BE2C (cell line): ENCODE measurements at regions not wholly inside any gene's neighbourhood (a gene's known extent, or its start where the extent isn't known, plus 50 kb on each side); places are given as distances from the start of the nearest gene placed in this dataset.

Experiments
- DNase-seq: peaks from one replicate; pipeline ENCODE4 v3.0.0-alpha.2; 2020
- H3K27me3 ChIP-seq: fragments of 250-450 bp; sonication (Bioruptor Pico); 2 replicates; pipeline ENCODE4 v1.5.1; 2020; ENCODE audit warnings: mild to moderate bottlenecking
- H3K36me3 ChIP-seq: fragments of 250-450 bp; sonication (Bioruptor Pico); 2 replicates; pipeline ENCODE4 v1.5.1; 2020; ENCODE audit warnings: mild to moderate bottlenecking
- H3K4me1 ChIP-seq: fragments of 250-450 bp; sonication (Bioruptor Pico); 2 replicates; pipeline ENCODE4 v1.5.1; 2020
- H3K4me3 ChIP-seq: 2 replicates; pipeline ENCODE4 v1.5.1; 2011; ENCODE audit warnings: low read depth, low read length
- H3K9me3 ChIP-seq: fragments of 250-450 bp; sonication (Bioruptor Pico); 2 replicates; pipeline ENCODE4 v1.5.1; 2020
- CTCF ChIP-seq: IDR thresholded peaks from 2 replicates; pipeline ENCODE4 v1.5.1; 2012; ENCODE audit warnings: mild to moderate bottlenecking, low read depth, low read length

- no peaks in the 10 kb centered on the region for H3K4me1 ChIP-seq
- no peak for TF ChIP-seq CTCF
- H3K9me3 ChIP-seq: no peaks in the 10 kb centered on the region
- no peaks in the 10 kb centered on the region for H3K36me3 ChIP-seq
- H3K4me3 ChIP-seq: no peak overlapping the region
- H3K27me3 ChIP-seq: no peaks in the 10 kb centered on the region
- no peak for DNase-seq
Measured at GRCh38 chr6:140317950-140318349, 943.5 kb upstream of the CITED2 start.

GRCh38 chr6:140316966-140317365 lies 942.5 kb upstream of the CITED2 start:
- no peaks in the 10 kb centered on the region for H3K27me3 ChIP-seq
- H3K4me1 ChIP-seq: no peaks in the 10 kb centered on the region
- DNase-seq: no peak
- TF ChIP-seq CTCF: no peak
- no peaks in the 10 kb centered on the region for H3K9me3 ChIP-seq
- no peaks in the 10 kb centered on the region for H3K36me3 ChIP-seq
- H3K4me3 ChIP-seq: no peak overlapping the region

- H3K9me3 ChIP-seq: no peaks in the 10 kb centered on the region
- H3K36me3 ChIP-seq: no peaks in the 10 kb centered on the region
- H3K4me1 ChIP-seq: no peaks in the 10 kb centered on the region
- no peaks in the 10 kb centered on the region for H3K27me3 ChIP-seq
- DNase-seq: no peak
- no peak overlapping the region for H3K4me3 ChIP-seq
- no peak for TF ChIP-seq CTCF
Measured at GRCh38 chr6:140314682-140315081, 940.2 kb upstream of the CITED2 start.

DNA sequence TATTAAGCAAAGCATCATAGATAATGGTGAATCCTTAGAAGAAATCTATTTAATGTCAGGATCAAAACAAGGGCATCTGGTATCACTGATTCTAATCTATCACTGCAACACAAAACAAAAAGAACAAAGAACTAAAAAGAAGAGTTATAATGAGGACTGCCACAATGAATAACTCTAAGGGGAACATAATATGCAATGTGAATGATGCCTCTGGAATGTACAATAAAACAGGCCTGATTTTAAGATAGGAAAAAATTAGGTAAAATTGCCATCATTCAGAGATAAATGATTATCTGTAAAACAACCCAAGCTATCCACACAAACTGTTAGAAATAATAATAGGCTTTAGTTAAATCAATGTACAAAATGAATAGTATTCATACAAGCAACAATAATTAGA lies 936.7 kb upstream of the CITED2 start:
- Histone ChIP-seq H3K9me3 (no peaks in the 10 kb centered on the region), H3K27me3 (no peaks in the 10 kb centered on the region), H3K36me3 (no peaks in the 10 kb centered on the region), H3K4me1 (no peaks in the 10 kb centered on the region), H3K4me3 (no peak overlapping the region)
- TF ChIP-seq CTCF: no peak
- DNase-seq: no peak

DNA sequence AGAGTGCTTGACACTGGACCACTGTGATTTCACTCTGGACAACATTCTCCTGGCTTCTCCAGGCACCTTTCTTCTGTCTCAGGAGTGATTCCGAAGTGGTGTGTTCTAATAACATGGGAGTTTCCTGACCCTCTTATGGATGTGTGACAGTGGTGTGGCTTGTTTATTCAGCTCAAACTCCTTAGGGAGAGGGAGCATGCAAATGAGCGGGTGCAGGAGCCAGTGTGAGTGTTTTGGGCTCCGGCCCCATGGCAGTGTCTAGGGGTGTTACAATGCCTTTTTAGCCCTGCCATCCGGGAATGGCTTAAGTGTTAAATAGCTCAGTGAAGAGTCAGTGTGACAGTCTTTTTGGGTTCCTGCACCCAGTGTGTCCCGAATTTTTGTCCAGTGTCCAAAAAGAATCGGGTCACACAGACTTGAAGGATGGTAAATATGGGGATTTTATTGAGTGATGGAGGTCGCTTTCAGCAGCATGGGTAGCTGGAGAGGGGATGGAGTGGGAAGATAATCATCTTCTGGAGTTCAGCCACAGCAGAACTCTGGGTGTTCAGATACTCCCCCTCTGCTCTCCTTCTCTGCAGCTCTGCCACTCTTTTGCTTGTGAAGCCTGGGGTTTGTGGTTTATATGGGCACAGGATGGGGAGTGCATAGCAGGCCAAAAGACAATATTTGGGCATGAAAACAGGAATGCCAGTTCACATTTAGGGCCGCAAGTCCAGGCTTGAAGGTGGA lies 928.9 kb upstream of the CITED2 start:
- no peak for TF ChIP-seq CTCF

GRCh38 chr6:140300331-140300730 lies 925.9 kb upstream of the CITED2 start:
- Histone ChIP-seq H3K4me1 (no peaks in the 10 kb centered on the region), H3K27me3 (no peaks in the 10 kb centered on the region), H3K9me3 (no peaks in the 10 kb centered on the region), H3K36me3 (no peaks in the 10 kb centered on the region), H3K4me3 (no peak overlapping the region)
- no peak for DNase-seq
- TF ChIP-seq CTCF: no peak

More for the DNA sequence above, 928.9 kb upstream of the CITED2 start:
- Histone ChIP-seq H3K4me3 (no peak overlapping the region), H3K9me3 (no peaks in the 10 kb centered on the region), H3K4me1 (no peaks in the 10 kb centered on the region), H3K36me3 (no peaks in the 10 kb centered on the region), H3K27me3 (no peaks in the 10 kb centered on the region)
- DNase-seq: no peak
